Limb (tissue), 2 donors: ENCODE measurements at regions not wholly inside any gene's neighbourhood (a gene's known extent, or its start where the extent isn't known, plus 50 kb on each side); places are given as distances from the start of the nearest gene placed in this dataset.

Experiments used
- DNase-seq, 2 donors: peaks; one replicate each; pipeline ENCODE4 v3.0.0-alpha.2; 2016; ENCODE audit errors: extremely low spot score in 2 of 2

DNA sequence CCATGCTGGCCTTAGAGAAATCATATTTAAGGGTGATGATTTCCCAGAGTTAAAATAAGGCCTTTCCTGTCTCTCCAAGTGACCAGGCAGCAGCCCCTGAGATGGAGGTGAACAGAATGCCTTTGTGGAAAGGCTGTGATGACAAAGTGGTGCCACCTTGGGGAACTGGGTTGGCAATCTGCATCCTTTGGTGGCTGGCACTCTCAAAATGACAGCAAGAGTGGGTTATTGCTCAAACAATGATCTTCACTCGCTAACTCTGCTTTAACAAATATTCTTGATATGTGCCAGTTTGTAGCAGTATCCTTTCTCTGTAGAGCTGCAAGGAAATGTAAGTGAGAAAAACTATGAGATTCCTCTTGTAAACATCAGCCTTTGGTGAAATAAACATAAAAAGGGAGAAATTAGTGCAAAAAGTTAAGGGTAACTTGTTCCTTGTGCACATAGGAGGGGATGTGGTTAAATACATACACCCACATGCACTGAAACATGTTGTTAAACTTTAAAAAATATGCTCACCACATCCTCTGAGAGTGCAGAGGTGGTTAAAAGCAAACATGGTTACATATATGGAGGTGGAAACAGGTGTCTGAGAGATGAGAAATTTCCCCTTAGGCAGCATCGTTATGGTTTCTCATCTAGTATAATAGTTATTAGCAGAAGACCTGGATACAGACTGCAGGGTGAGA, 373.4 kb upstream of the CTNND2 start:
- DNase-seq: no peak

DNA sequence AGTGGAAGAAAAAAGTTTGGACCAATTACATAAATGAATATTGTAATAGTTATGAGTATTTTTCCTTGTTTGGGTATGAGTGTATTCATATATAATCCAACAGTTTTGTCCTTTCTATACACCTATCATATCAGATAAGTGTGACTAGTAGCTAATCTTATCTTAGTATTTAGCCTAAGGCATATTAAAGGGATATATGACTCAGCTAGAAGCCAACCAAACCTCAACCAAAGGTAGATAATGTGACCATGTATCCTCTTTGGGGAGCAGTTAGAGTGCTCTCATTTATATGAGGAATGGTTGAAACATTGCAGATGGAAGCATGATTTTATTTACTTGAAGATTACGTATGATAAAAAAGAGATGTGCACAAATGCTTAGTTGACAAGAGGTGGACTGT, 370.0 kb upstream of the CTNND2 start:
- no peak for DNase-seq

DNA sequence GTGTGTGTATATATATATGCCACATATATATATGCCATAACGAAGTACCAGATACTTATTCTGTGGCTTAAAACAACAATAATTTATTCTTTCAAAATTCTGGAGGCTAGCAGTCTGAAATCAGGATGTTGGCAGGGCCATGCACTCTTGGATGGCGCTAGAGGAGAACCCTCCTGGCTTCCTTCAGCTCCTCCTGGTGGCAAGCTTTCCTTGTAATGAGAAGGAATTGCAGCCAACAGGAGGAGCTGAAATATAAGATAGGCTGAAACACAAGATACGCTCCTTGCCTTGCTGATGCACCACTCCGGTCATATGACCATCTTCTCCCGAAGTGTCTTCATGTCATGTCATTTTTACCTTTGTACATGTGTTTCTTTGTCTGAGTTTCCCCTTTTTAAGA, 368.1 kb upstream of the CTNND2 start:
- DNase-seq: no peak

DNA sequence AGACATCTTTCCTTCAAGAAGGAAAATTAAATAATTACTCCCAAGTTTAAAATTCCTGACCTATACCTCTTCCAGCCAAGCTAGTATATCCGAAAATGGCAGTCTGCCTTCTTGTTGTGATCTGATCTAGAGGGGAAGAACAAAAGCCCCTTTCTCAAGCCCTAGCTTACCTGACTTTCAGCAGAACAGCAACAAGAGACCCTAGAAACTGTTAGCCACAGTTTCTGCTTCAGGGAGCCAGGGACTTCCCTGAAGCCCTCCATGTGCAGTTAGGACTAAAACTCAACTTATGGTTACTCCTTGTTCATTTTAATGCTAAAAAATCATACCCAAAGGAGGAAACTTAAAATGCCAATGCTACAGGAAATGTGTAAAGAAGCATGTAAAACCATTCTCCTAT, 366.7 kb upstream of the CTNND2 start:
- DNase-seq: no peak

DNA sequence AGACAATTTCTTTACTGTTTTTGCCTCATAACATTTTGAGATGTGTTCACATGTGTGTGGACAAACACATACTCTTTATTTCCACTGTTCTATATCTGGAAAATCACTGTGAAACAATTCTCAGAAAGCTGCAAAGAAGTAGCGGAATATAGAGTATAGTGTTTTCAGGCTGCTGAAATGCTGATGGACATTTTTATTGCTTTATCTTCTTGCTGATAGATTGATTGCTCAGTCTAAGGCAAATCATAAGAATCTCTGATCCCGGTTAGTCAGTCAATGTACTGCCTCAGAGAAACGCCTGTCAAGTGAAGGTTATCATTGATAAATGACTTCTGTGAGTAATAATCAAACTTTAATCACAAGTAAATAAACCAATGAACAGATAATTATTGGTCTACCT, 364.9 kb upstream of the CTNND2 start:
- DNase-seq: no peak

DNA sequence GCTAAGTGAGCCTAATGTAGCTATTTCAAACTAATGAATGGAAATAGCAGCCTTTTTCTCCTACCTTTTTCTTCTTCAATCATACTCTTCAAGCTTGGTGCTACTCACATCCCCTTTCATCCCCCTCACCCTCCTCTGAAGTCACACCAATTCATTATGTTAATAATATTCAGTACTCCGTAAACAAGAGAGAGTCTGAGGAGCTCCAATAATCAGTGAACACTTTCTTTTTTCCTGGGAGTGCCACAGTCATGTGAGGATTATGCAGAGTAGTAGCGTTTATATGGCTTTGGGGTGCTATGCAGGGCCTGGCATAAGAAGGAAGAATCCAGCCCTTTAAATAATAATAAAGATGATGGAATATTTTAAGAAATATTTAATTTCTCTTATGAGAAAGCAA, 354.3 kb upstream of the CTNND2 start:
- DNase-seq: no peak

DNA sequence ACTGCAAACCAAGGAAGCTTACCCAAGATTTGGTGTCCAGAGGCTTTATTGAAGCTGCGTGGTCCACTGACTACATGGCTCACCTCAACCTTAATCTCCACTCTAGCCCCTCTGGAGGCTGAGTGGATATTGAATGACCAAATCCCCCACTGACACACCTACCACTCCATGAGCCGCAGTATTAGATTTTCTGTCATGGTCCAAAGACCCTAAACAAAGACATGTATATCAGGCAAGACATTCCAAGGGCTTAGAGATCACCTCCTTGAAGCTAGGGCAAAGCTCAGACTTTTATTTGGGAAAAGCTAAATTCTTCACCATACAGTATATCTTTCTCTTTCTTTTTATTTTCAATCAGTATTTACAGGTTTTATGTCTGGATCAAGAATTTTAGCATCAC, 346.2 kb upstream of the CTNND2 start:
- DNase-seq: no peak

DNA sequence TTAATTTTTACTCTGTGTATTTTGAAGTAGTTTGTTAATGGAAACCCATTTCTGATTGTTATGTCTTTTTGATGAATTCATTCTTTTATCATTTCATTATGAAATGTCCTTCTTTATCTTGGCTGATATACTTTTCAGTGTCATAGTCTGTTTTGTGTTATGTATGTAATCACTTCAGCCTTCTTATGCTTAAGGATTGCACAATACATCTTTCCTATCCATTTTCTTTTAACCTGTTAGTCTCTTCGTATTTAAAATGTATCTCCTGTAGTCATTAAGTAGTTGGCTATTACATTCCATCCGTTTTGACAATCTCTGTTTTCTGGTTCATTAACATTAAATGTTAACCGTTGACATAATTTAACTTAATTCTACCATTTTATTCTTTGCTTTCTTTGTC, 344.6 kb upstream of the CTNND2 start:
- DNase-seq: no peak

DNA sequence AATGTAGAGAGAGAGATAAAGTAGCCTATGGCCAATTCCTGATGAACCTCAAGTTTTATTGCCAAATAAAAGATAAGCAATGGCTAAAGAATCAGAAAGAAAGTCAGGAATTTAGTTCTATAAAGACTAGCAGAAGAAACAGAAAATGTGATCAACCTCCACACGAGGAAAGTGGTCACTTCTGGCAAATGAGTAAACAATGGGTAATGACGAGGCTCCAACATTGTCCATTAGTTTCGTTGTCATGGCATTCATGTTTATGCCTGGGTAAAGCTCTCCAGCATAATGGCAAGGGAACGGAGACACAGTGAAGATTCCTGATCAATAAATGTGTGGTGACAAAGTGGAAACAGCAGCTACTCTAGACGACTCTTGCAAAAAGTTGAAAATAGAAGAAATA, 341.8 kb upstream of the CTNND2 start:
- no peak for DNase-seq

DNA sequence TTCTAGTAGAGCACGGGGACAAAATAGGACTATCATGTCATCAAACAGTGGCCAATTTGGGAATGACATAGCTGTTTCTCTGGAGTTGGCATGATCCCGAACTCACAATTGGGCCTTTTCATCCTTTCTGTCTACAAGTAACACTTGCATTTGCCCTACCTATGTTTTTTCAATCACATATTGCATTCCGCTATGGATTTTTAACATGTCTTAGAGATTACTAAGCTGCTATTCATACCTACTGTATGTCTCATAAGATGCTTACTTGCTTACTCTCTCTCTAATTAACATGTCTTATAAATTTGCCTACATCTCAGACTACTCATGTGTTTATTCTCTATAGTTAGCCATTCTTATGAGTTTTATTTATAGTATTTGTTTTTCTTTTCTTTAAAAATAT, 341.2 kb upstream of the CTNND2 start:
- DNase-seq: no peak

DNA sequence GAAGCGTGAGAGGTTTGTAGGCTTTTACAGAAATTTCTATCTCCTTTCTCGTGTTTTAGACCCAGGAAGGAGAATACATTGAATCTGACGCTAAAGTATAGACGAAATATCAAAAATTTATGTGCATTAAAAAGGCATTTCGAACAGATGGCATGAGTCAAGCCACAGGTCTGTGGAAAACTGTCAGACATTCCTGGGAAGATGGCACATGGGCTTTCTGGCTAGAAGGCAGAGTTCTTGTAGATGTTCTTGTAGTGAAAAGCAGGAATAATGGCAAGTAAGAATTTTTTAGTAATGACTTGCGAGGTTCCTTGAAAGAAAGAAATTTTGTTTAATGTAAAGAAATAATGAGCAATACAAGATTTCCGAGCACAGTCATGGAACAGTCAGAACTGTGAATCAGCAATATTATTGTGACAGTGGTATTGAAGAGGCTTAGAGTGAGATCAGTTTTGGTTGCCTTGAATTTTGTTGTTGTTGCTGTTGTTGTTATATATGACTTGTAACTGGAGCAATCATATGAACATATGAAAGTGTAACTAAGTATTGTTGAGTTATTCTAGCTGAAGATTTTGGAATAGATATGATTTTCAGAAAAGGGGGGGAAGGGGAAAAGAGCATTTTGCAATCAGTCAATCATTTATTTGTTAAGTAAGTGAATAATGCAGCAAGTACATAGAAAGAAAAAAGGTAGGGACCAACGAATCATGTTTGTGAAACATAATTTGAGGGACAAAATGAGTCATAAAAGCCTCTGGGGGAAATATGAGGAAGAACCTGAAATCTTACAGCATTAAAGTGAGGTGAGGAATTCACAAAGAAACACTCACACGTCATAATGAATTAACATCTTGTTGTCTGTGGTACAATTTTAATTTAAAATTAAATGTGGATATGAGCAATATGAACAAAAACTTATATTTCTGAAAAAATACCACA, 339.0 kb upstream of the CTNND2 start:
- no peak for DNase-seq

DNA sequence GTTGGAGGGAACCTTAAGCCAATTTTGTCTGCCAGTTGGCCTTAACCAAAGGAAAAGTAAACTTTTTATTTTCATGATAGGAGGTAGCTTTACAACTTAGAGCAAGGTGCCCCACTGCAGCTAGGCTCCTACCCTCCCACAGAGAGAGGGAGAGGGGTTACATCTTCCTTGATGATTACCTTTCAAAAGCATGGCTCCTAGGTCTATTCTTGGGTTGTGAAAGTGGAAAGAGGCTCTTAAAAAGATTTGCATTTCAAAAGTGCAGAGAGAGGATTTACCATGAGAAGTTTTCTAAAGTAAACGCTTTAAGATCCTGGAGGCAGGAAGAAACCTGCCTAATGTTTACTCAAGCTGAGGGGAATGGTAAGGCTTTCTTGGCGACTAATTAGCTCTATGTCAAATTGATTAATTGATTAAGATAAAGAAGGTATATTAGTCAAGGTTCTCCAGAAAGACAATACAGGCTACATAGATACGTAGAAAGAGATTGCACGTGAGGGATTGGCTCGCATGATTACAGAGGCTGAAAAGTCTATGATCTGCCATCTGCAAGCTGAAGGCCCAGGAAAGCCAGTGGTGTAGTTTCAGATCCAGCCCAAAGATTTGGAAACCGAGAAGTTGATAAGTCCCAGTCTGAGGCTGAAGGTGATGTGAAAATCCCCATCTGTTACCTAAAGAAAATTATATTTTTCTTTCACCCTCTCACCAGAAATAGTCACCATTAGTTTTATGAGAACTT, 333.8 kb upstream of the CTNND2 start:
- DNase-seq: no peak

DNA sequence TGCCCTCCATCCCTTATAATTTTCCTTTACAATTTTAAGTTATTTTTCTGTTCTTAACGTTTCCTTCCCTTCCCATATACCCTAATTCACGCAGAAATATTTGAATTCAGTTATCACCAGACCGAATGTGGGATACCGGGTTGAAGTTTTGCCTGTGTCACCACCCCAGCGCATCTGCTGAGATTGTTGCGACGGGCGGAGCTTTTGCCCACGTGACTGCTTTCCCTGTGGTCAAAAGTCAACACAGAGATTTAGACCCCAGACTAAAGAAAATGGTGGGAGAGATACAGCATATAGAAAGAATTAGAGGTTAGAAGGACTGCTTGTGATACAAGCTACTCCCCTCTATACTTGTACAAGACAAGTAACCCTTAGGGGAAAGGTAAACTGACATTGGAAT, 326.4 kb upstream of the CTNND2 start:
- DNase-seq: no peak

DNA sequence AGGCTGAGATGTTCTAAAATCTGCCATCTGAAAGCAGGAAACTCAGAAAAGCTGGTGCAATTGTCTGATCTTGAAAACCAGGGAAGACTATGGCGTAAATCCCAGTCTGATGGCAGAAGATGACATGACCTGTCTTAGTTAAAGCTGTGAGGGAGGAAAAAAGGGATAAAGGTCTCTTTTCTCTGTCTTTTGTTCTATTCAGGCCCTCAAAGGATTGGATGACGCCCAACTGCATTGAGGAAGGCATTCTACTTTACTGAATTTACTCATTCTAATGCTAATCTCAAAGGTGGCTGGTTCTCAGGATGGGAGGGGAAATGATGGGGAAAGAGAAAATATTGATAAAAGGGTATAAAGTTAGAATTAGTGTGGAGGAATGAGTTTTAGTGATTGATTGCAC, 312.8 kb upstream of the CTNND2 start:
- no peak for DNase-seq

DNA sequence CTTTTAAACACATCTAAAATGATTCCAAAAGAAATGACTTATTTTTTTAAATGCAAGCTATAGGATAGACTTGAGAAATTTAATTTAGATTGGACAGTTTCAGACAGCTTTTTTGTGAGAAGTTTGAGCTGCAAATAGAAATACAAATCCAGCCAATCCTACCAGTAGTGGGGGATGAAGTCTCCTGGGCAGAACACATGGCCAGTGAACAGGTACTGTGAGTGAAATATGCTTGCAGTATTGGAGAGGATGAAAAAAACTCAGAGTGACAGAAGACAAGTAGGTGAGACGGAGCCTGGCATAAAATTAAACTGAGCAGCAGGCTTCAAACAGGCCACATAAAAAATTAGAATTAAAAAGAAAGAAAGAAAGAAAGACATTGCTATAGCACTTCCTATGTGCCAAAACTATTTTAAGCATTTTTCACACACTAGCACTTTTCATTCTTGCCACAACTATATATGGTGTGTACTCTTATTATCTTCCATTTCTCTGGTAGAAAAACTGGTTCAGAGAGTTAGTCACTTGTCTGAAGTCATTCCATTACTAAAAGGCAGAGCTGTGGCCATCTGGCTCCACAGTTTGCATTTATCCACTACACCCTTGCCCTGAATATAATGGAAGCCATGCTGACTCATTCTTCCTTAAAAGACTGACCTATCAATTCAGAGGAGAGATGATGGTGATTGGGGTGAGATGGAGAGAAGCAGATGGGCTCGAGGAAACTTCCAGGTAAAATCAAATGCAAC, 310.2 kb upstream of the CTNND2 start:
- DNase-seq: no peak

DNA sequence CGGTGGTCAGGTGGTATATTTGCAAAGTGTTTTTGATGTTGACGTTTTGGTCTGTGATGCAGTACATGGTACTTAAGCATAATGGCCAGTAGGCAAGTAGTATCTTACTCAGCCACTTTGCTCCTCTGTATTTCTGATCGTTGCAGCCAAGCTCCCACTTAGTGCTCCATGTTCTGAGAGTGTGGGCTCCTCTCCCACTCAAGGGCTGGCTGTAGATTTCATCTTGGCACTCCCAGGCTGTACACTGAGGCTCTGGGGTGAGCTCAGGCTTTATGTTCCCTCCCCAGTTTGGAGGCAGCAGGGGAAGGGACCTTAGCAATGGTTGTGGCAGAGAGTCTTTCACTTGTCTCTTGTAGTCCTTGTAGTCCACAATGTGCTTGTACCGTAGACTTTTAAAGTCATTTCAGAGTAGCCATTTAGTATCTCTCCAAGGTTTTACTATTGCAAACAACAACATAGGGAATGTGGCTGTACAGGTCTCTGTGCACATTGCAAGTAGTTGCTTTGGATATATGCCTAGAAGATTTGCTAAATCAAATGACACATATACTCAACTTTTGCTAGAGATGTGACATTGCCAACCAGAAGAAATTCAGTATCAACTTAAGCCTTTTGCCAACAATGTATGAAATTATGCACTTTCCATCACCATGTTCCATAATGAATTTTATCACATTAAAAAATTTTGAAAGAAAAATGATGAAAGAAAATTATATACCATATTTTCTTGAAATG, 304.3 kb upstream of the CTNND2 start:
- no peak for DNase-seq

DNA sequence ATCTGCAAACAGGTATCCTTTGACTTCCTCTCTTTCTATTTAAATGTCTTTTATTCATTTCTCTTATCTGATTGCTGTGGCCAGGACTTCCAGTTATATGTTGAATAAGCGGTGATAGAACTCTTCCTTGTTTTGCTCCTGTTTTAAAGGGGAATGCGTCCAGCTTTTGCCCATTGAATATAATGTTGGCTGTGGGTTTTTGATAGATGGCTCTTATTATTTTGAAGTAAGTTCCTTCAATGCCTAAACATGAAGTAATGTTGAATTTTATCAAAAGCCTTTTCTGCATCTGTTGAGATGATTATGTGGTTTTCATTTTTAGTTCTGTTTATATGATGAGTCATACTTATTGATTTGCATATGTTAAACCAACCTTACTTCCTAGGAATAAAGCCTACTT, 300.5 kb upstream of the CTNND2 start:
- DNase-seq: no peak

DNA sequence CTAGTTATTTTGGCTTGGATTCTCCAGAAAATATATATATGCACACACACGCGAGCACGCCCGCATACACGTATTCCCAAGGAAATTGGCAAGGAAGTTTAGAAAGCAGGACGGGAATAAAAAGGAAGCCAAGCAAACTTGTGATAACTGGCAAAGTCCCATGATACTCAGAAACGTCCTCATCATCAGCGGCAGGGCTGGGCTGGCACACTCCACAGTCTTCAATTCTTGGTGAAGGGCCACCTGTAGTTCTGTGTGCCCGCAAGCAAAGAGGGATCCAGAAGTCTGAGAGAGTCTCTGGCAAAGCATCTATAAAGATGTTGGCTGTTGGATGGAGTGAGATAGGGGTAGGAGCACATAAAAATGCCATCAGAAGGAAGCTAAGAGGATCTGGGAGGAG, 289.3 kb upstream of the CTNND2 start:
- no peak for DNase-seq

DNA sequence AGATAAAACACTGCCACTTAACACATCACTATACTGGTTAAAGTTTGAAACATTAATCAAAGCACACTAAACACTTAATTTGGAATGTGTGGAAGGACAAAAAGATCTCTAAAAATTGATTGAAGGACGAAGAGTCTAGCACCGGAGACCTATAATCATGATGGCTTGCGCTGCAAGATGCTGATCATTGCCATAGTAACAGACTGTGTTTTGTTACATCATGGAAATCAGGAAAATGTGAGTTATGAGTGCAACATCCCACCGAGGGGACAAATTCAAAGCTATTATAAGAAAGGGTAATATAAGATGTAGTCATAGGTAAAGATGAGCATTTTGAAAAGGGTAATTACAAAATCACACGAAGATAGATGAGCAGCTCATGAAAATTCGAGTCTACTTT, 278.8 kb upstream of the CTNND2 start:
- DNase-seq: no peak

DNA sequence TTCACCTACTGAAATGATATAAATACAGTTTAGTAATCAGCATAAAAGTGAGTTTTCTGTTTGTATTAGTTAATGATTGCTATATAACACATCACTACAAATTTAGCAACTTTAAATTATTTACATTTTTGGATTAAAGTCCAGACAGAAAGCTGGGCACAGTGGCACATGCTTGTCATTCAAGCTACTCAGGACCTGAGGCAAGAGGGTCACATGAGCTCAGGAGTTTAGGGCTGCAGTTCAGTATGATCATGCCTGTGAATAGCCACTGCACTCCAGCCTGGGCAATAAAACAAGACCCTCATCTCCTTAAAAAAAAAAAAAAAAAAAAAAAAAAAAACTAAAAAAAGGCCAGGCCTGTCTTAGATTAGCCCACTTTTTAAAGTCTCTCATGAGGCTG, 273.6 kb upstream of the CTNND2 start:
- DNase-seq: no peak

DNA sequence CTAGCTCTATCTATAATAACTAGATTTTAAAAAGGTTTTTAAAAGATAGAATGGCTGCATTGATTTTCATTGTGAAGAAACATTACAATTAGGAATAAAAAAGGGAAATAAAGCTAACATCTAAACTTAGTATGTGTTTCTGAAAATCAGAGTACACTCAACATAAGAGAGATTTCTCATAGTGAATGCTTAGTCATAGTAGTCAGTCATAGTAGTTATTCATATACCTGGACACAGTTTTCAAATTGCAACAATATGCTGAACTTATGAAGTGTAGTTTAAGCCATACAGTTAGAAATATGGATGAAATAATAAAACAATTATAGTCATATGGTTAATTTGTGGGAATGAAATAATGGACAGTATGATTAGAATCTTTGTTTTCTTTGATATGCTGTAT, 273.0 kb upstream of the CTNND2 start:
- no peak for DNase-seq
